ENCODE measurements at regions not wholly inside any gene's neighbourhood (a gene's known extent, or its start where the extent isn't known, plus 50 kb on each side); places are given as distances from the start of the nearest gene placed in this dataset.

DNA sequence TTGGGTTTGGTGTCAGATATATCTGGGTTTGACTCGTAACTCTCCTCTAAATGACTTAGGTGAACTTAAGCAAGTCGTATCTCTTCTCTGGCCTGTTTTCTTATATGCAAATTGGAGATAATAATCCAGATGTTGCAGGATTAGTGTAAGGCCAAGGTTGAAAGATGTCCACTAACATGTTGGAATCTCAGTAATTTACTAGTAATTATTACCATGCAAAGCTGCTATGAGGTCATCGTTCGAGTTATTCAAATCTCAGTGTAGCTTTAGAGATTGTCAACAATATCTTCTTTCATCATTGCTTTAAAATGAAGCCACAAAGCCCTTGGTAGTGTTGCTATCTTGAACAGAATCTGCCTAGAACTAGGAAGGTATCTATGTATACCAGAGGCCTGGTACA is 437.7 kb upstream of the KLF4 start:
- no peak overlapping the region for H3K27ac ChIP-seq
- TF ChIP-seq, protein P1, sequence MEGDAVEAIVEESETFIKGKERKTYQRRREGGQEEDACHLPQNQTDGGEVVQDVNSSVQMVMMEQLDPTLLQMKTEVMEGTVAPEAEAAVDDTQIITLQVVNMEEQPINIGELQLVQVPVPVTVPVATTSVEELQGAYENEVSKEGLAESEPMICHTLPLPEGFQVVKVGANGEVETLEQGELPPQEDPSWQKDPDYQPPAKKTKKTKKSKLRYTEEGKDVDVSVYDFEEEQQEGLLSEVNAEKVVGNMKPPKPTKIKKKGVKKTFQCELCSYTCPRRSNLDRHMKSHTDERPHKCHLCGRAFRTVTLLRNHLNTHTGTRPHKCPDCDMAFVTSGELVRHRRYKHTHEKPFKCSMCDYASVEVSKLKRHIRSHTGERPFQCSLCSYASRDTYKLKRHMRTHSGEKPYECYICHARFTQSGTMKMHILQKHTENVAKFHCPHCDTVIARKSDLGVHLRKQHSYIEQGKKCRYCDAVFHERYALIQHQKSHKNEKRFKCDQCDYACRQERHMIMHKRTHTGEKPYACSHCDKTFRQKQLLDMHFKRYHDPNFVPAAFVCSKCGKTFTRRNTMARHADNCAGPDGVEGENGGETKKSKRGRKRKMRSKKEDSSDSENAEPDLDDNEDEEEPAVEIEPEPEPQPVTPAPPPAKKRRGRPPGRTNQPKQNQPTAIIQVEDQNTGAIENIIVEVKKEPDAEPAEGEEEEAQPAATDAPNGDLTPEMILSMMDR (IDR thresholded peaks at IDR 0.05), result no peak
- TF ChIP-seq ZFX (IDR thresholded peaks at IDR 0.05; ENCODE audit: borderline replicate concordance), result no peak

DNA sequence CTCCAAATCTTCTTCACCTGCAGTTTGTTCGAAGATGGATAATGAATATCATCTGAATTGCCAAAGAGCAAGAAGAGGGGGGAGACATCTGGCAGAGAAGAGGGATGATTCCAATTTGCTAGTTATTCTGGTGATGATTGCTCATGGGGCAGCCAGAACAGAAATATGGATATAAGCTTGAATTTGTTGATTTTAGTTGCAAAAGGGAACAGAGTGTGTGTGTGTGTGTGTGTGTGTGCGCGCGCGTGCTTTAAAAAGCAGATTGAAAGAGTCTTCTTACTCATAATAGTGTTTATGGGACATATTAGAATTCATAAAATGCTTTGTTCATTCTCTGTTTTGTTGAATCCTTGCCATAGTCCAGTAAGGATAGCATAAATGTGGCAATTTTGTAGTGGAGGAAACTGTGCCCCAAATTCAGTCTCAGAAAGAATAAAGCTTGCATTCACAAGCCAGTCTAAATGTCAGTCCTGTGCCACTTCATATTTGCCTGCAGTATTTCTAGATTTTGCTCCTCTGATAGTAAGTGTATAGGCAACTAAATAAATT is 436.3 kb upstream of the KLF4 start:
- TF ChIP-seq ZFX (IDR thresholded peaks at IDR 0.05; ENCODE audit: borderline replicate concordance), result no peak
- TF ChIP-seq, protein P1 (IDR thresholded peaks at IDR 0.05), result no peak
- H3K27ac ChIP-seq, result no peak overlapping the region

DNA sequence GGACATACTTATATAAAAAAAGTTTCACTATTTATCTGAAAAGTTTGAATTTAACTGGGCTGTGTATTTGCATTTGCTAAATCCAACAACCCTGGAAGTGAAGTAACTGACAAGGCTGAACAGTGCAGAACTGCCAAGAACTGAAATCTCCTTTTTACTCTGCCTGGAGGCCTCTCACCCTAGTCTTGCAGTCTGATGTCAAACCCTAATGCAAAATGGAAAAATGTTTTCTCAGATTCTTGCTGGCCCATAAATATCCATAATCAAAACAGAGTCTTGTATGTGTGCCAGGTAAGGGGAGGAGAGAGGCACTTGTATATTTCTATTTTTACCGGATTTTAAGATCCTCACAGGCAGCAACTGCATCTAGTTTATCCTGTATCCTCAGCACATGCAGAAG is 432.7 kb upstream of the KLF4 start:
- no peak overlapping the region for H3K27ac ChIP-seq
- TF ChIP-seq ZFX (IDR thresholded peaks at IDR 0.05; ENCODE audit: borderline replicate concordance), result no peak
- TF ChIP-seq, protein P1 (IDR thresholded peaks at IDR 0.05), result no peak

DNA sequence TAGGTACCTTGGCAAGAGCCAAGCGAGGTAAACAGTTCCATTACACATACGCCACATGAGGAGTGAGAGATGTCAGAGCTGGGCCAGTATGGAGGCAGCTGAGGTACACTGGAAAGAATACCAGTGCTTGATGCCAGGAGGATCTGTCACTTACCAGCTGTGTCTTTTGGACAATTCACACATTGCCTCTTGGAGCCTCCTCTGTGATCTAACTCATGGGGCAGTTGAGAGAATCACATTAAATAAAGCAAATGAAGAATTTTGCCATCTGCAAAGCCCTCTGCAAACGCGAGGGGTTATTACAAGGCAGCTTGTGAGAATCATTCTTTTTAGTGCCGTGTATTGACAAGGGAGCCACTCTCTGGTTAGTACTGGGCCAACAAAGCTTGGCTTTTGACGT is 429.7 kb upstream of the KLF4 start:
- TF ChIP-seq, protein P1 (IDR thresholded peaks at IDR 0.05), result no peak
- no peak for TF ChIP-seq ZFX (IDR thresholded peaks at IDR 0.05; ENCODE audit: borderline replicate concordance)
- H3K27ac ChIP-seq, result no peak overlapping the region

DNA sequence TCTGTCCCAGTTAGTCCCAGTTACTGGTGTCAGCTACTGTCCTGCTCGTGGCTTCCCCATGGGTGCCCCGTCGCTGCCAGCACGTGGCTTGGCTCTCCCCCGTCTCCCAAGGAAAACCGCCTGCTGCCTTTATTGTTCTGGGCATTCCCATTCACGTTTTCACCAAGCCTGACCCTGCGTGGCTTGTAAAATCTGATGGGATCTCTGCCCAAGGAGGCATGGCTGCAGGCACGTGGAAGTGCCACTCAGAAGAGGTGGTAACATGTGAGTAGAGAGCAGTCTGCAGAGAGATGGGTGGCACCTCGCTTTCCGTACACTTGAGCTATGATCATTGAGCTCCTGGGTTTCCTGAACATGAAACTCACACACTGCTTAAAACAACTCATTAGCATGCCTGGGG is 429.2 kb upstream of the KLF4 start:
- no peak for TF ChIP-seq ZFX (IDR thresholded peaks at IDR 0.05; ENCODE audit: borderline replicate concordance)
- TF ChIP-seq, protein P1 (IDR thresholded peaks at IDR 0.05), result no peak
- no peak overlapping the region for H3K27ac ChIP-seq

DNA sequence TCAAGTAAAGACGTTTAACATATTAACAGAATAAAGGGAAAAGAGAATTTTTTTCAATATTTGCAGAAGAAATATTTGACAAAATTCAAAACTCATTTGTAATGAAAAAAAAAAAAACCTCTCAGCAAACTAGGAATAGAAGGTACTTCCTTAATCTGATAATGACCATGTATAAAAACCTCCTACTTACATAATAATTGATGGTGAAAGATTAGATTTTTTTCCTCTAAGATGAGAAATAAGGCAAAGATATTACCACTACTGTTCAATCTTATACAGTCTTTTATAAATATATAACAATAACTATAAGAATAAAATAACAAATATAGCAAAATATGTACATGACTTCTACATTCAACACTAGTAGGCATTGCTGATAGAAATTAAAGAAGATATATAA is 424.6 kb upstream of the KLF4 start:
- no peak for TF ChIP-seq ZFX (IDR thresholded peaks at IDR 0.05; ENCODE audit: borderline replicate concordance)
- TF ChIP-seq, protein P1 (IDR thresholded peaks at IDR 0.05), result no peak
- no peak overlapping the region for H3K27ac ChIP-seq

DNA sequence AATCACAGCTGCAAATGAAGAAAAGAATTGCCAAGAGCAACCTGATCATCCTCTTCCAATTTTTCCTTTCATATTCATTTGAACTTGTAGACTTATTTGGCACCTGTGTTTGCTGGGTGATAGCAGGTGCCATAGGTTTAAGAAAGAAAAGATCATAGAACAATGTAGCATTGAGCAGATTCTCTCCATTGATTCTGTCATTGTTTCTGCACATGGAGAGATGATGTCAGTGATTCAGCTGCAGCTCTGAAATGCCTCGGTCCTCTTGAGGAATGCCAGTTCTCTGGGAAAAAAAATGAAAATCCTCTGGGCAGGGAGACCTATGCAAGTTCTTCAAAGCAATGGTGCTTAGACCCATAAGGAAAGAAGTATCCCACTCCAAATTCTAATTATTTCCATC is 418.1 kb upstream of the KLF4 start:
- H3K27ac ChIP-seq, result no peak overlapping the region
- TF ChIP-seq ZFX (IDR thresholded peaks at IDR 0.05; ENCODE audit: borderline replicate concordance), result no peak
- TF ChIP-seq, protein P1 (IDR thresholded peaks at IDR 0.05), result no peak

Measured in 22Rv1 (cell line).